ENCODE measurements at regions not wholly inside any gene's neighbourhood (a gene's known extent, or its start where the extent isn't known, plus 50 kb on each side); places are given as distances from the start of the nearest gene placed in this dataset.

DNA sequence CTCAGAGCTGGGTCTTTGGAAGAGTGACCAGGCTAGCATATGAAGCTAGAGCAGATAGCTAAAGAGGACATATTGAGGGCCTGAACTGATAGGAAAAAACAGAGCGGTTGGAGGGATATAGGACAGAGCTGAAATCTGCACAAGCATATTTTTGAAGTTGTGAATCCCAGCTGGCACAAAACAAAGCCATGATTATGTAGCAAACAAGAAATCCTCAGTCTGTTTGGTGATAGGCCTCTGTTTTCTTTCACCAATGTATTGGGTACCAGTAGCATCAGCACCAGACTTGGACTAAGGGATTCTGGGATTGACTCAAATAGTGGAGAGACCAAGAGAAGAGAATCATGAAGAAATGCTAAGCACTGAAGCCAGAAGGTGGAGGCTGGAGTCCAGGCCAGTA, 151.0 kb downstream of the FAM43A start:
- DNase-seq (ENCODE audit: low spot score): no peak
- Mint-ChIP-seq H3K4me1 (ENCODE audit: low read depth) (no peaks in the 10 kb centered on the region), H3K9me3 (no peaks in the 10 kb centered on the region), H3K36me3 (ENCODE audit: low read depth) (no peaks in the 10 kb centered on the region), H3K4me3 (no peak overlapping the region), H3K27ac (no peak overlapping the region), H3K27me3 (ENCODE audit: insufficient read depth) (peaks cover 5% of the 10 kb centered on the region)
- intact Hi-C loops (cut with micrococcal nuclease): no loop called here

DNA sequence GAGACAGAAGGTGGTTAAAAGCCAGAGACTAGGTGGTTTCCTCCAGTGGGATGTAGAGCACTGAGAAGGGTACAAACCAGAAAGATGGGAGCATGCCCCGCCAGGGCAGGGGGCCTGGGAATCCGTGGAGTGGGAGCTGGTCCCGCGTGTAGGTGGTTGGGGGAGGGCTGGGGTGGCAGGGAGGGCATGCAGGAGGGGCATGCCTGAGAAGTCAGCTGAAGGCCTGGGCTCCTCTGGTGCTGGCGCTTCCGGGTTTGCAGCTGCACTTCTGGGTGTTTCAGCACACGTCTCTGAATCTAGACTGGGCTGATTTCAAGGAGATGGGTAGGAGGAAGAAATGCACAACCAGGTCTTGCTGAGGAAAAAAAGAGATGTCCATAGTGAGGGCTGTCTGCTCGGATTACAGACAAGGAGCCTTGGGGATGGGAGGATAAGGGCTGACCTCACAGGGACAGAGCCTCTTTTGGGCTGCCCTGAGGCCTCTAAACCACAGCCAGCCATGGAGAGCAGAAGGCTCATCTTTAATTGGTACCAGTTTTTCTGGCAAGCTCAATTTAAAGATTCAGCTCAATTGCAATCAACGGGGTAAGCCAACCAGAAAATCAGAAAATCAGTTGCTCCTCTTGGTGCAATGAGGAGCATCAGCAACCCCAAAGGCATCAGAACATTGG, 151.9 kb downstream of the FAM43A start:
- H3K36me3 Mint-ChIP-seq (ENCODE audit: low read depth): no peaks in the 10 kb centered on the region
- no peak overlapping the region for H3K4me3 Mint-ChIP-seq

DNA sequence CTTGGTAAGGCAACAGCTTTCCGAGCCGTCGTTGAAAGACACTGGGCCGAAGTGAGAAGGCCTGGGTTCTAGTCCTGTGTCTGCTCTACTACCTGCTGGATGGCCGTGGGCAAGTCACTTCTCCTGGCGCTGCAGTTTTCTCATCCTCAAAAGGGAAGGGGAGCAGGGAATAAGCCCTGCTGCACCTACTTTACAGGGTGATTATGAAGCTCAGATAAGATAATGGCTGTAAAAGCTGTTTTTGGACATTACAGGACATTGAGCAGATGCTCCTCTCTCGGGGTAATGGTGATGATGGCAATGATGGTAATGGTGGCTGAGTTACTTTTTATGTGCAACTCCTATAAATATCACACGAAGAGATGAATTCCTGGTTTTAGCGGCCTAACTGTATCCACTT, 152.6 kb downstream of the FAM43A start:
- Mint-ChIP-seq H3K36me3 (ENCODE audit: low read depth) (no peaks in the 10 kb centered on the region), H3K27ac (no peak overlapping the region), H3K4me1 (ENCODE audit: low read depth) (no peaks in the 10 kb centered on the region), H3K9me3 (no peaks in the 10 kb centered on the region), H3K27me3 (ENCODE audit: insufficient read depth) (peaks cover 3% of the 10 kb centered on the region), H3K4me3 (no peak overlapping the region)
- DNase-seq (ENCODE audit: low spot score): no peak
- intact Hi-C loops (cut with micrococcal nuclease): no loop called here

More for the DNA sequence above, 151.9 kb downstream of the FAM43A start:
- H3K27me3 Mint-ChIP-seq (ENCODE audit: insufficient read depth): peaks cover 5% of the 10 kb centered on the region
- intact Hi-C loops (cut with micrococcal nuclease): no loop called here
- H3K4me1 Mint-ChIP-seq (ENCODE audit: low read depth): no peaks in the 10 kb centered on the region
- H3K9me3 Mint-ChIP-seq: no peaks in the 10 kb centered on the region
- DNase-seq (ENCODE audit: low spot score): no peak
- H3K27ac Mint-ChIP-seq: no peak overlapping the region

GRCh38 chr3:194840661-194841514, 155.2 kb downstream of the FAM43A start:
- H3K9me3 Mint-ChIP-seq: no peaks in the 10 kb centered on the region
- H3K27ac Mint-ChIP-seq: no peak overlapping the region
- H3K4me3 Mint-ChIP-seq: no peak overlapping the region
- DNase-seq (ENCODE audit: low spot score): no peak
- peaks cover 2% of the 10 kb centered on the region for H3K27me3 Mint-ChIP-seq (ENCODE audit: insufficient read depth)
- no peaks in the 10 kb centered on the region for H3K4me1 Mint-ChIP-seq (ENCODE audit: low read depth)
- intact Hi-C loops (cut with micrococcal nuclease): no loop called here
- no peaks in the 10 kb centered on the region for H3K36me3 Mint-ChIP-seq (ENCODE audit: low read depth)

DNA sequence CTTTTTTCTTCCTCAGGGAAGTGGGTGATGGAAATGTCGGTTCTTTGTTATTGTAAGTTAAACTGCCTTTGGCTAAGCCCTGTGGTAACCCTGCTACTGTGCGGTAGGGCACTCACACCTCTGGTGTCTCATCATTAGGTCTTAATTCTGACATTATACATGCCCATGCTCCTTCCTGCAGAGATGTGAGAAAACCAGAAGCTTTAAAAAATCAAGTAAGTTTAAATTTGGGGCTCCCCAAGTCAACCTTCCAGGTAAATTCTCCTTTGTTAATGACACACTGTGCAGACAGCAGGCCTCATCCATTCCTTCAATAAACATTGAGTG, 155.8 kb downstream of the FAM43A start:
- intact Hi-C loops (cut with micrococcal nuclease): no loop called here
- DNase-seq (ENCODE audit: low spot score): no peak
- Mint-ChIP-seq H3K4me1 (ENCODE audit: low read depth) (no peaks in the 10 kb centered on the region), H3K4me3 (no peak overlapping the region), H3K27ac (no peak overlapping the region), H3K36me3 (ENCODE audit: low read depth) (no peaks in the 10 kb centered on the region), H3K27me3 (ENCODE audit: insufficient read depth) (peaks cover 2% of the 10 kb centered on the region), H3K9me3 (no peaks in the 10 kb centered on the region)

- no peaks in the 10 kb centered on the region for H3K4me1 Mint-ChIP-seq (ENCODE audit: low read depth)
- intact Hi-C loops (cut with micrococcal nuclease): no loop called here
- no peak overlapping the region for H3K4me3 Mint-ChIP-seq
- no peak for DNase-seq (ENCODE audit: low spot score)
- no peaks in the 10 kb centered on the region for H3K36me3 Mint-ChIP-seq (ENCODE audit: low read depth)
- H3K27me3 Mint-ChIP-seq (ENCODE audit: insufficient read depth): peaks cover 2% of the 10 kb centered on the region
- no peaks in the 10 kb centered on the region for H3K9me3 Mint-ChIP-seq
- no peak overlapping the region for H3K27ac Mint-ChIP-seq
Measured at GRCh38 chr3:194843556-194843955, 157.9 kb downstream of the FAM43A start.

DNA sequence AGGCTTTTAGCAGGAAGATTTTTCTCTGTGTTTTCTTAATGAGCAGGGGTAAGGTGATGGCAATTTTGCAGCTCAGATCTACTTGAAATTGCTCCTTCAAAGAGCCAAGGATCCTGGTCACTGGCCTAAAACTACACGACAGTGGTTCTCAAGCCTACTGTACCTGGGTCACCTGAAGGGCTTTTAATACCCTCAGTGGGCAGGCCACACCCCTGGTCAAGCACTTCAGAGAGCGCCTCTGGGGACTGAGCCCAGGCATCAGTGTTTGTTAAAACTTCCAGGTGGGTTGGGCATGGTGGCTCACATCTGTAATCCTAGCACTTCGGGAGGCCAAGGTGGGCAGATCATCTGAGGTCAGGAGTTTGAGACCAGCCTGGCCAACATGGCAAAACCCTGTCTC, 158.4 kb downstream of the FAM43A start:
- no peak overlapping the region for H3K27ac Mint-ChIP-seq
- H3K27me3 Mint-ChIP-seq (ENCODE audit: insufficient read depth): peaks cover 2% of the 10 kb centered on the region
- intact Hi-C loops (cut with micrococcal nuclease): no loop called here
- DNase-seq (ENCODE audit: low spot score): no peak
- no peak overlapping the region for H3K4me3 Mint-ChIP-seq
- H3K4me1 Mint-ChIP-seq (ENCODE audit: low read depth): no peaks in the 10 kb centered on the region
- H3K36me3 Mint-ChIP-seq (ENCODE audit: low read depth): no peaks in the 10 kb centered on the region
- no peaks in the 10 kb centered on the region for H3K9me3 Mint-ChIP-seq

- H3K9me3 Mint-ChIP-seq: no peaks in the 10 kb centered on the region
- intact Hi-C loops (cut with micrococcal nuclease): no loop called here
- H3K36me3 Mint-ChIP-seq (ENCODE audit: low read depth): no peaks in the 10 kb centered on the region
- H3K27ac Mint-ChIP-seq: no peak overlapping the region
- DNase-seq (ENCODE audit: low spot score): no peak
- H3K27me3 Mint-ChIP-seq (ENCODE audit: insufficient read depth): no peaks in the 10 kb centered on the region
- H3K4me3 Mint-ChIP-seq: no peak overlapping the region
- H3K4me1 Mint-ChIP-seq (ENCODE audit: low read depth): no peaks in the 10 kb centered on the region
Measured at GRCh38 chr3:194849166-194849875, 163.6 kb downstream of the FAM43A start.

DNA sequence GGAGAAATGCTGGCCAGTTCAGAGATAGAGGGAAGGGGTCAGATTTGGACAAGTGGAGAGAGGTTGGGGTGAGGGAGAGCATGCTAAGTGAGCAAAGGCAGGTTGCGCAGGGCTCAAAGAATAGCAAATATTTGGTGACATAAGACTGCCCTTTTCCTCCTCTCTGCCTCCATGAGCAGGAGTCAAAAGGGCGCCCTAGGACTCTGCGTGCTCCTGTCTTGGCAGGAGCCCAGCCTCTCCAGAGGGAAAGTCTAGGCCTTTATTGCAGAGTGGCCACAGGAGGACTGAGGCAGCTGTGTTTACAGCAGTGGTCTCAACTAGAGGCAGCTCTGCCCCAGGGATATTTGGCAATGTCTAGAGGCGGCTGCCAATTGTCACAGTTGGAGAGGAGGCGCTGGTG, 165.6 kb downstream of the FAM43A start:
- H3K9me3 Mint-ChIP-seq: no peaks in the 10 kb centered on the region
- no peak overlapping the region for H3K27ac Mint-ChIP-seq
- DNase-seq (ENCODE audit: low spot score): no peak
- peaks cover 3% of the 10 kb centered on the region for H3K27me3 Mint-ChIP-seq (ENCODE audit: insufficient read depth)
- intact Hi-C loops (cut with micrococcal nuclease): no loop called here
- no peaks in the 10 kb centered on the region for H3K4me1 Mint-ChIP-seq (ENCODE audit: low read depth)
- no peak overlapping the region for H3K4me3 Mint-ChIP-seq
- H3K36me3 Mint-ChIP-seq (ENCODE audit: low read depth): no peaks in the 10 kb centered on the region

GRCh38 chr3:194851941-194852340, 166.3 kb downstream of the FAM43A start:
- intact Hi-C loops (cut with micrococcal nuclease): no loop called here
- H3K4me1 Mint-ChIP-seq (ENCODE audit: low read depth): no peaks in the 10 kb centered on the region

GRCh38 chr3:194852345-194852744, 166.7 kb downstream of the FAM43A start:
- H3K9me3 Mint-ChIP-seq: no peaks in the 10 kb centered on the region
- intact Hi-C loops (cut with micrococcal nuclease): no loop called here
- no peaks in the 10 kb centered on the region for H3K36me3 Mint-ChIP-seq (ENCODE audit: low read depth)
- DNase-seq (ENCODE audit: low spot score): no peak
- no peak overlapping the region for H3K4me3 Mint-ChIP-seq
- no peak overlapping the region for H3K27ac Mint-ChIP-seq
- peaks cover 4% of the 10 kb centered on the region for H3K27me3 Mint-ChIP-seq (ENCODE audit: insufficient read depth)
- H3K4me1 Mint-ChIP-seq (ENCODE audit: low read depth): no peaks in the 10 kb centered on the region

More at GRCh38 chr3:194851941-194852340, 166.3 kb downstream of the FAM43A start:
- Mint-ChIP-seq H3K4me3 (no peak overlapping the region), H3K36me3 (ENCODE audit: low read depth) (no peaks in the 10 kb centered on the region), H3K27me3 (ENCODE audit: insufficient read depth) (peaks cover 4% of the 10 kb centered on the region), H3K9me3 (no peaks in the 10 kb centered on the region), H3K27ac (no peak overlapping the region)
- DNase-seq (ENCODE audit: low spot score): no peak

GRCh38 chr3:194852831-194853508, 167.3 kb downstream of the FAM43A start:
- Mint-ChIP-seq H3K4me3 (no peak overlapping the region), H3K4me1 (ENCODE audit: low read depth) (no peaks in the 10 kb centered on the region), H3K9me3 (no peaks in the 10 kb centered on the region), H3K27me3 (ENCODE audit: insufficient read depth) (peaks cover 4% of the 10 kb centered on the region), H3K27ac (no peak overlapping the region), H3K36me3 (ENCODE audit: low read depth) (no peaks in the 10 kb centered on the region)
- intact Hi-C loops (cut with micrococcal nuclease): no loop called here
- DNase-seq (ENCODE audit: low spot score): no peak

GRCh38 chr3:194854206-194854605, 168.5 kb downstream of the FAM43A start:
- DNase-seq (ENCODE audit: low spot score): no peak
- Mint-ChIP-seq H3K9me3 (no peaks in the 10 kb centered on the region), H3K4me1 (ENCODE audit: low read depth) (no peaks in the 10 kb centered on the region), H3K36me3 (ENCODE audit: low read depth) (no peaks in the 10 kb centered on the region), H3K4me3 (no peak overlapping the region), H3K27ac (no peak overlapping the region), H3K27me3 (ENCODE audit: insufficient read depth) (peaks cover 4% of the 10 kb centered on the region)
- intact Hi-C loops (cut with micrococcal nuclease): no loop called here
